ENCODE measurements at regions not wholly inside any gene's neighbourhood (a gene's known extent, or its start where the extent isn't known, plus 50 kb on each side); places are given as distances from the start of the nearest gene placed in this dataset.

- H3K4me3 ChIP-seq, result no peak overlapping the region
- TF ChIP-seq POLR2AphosphoS5 (IDR thresholded peaks at IDR 0.05), result peak in 1 of 3 donors; percentile 36
- no peak for TF ChIP-seq EP300 (IDR thresholded peaks at IDR 0.05)
- H3K27me3 ChIP-seq, result no peaks in the 10 kb centered on the region
- 9% methylated on average over 1 of the region's 1 CpG for WGBS
- no peaks in the 10 kb centered on the region for H3K9me3 ChIP-seq
- no peak for DNase-seq (ENCODE audit: low spot score in 2 of 2)
- H3K36me3 ChIP-seq, result no peaks in the 10 kb centered on the region
- H3K27ac ChIP-seq, result no peak overlapping the region
- peaks cover 10% of the 10 kb centered on the region for H3K4me1 ChIP-seq
These were observed 571.1 kb upstream of the ARGLU1 start for GRCh38 chr13:107139006-107139405.

- H3K27ac ChIP-seq, result no peak overlapping the region
- H3K36me3 ChIP-seq, result no peaks in the 10 kb centered on the region
- TF ChIP-seq POLR2A (IDR thresholded peaks at IDR 0.05), result no peak
- TF ChIP-seq POLR2AphosphoS5 (IDR thresholded peaks at IDR 0.05), result no peak
- TF ChIP-seq CTCF (IDR thresholded peaks at IDR 0.05), result no peak
- TF ChIP-seq EP300 (IDR thresholded peaks at IDR 0.05), result no peak
- WGBS, result 41% methylated on average over 1 of the region's 1 CpG
- H3K4me1 ChIP-seq, result peaks cover 10% of the 10 kb centered on the region
- H3K9me3 ChIP-seq, result no peaks in the 10 kb centered on the region
- H3K4me3 ChIP-seq, result no peak overlapping the region
- DNase-seq (ENCODE audit: low spot score in 2 of 2), result no peak
- no peaks in the 10 kb centered on the region for H3K27me3 ChIP-seq
These were observed 570.5 kb upstream of the ARGLU1 start for GRCh38 chr13:107138486-107138885.

GRCh38 chr13:107133950-107134349 lies 566.0 kb upstream of the ARGLU1 start:
- 82% methylated on average over 5 of the region's 5 CpGs for WGBS
- H3K9me3 ChIP-seq, result no peaks in the 10 kb centered on the region
- no peaks in the 10 kb centered on the region for H3K27me3 ChIP-seq
- no peak for TF ChIP-seq CTCF (IDR thresholded peaks at IDR 0.05)
- TF ChIP-seq EP300 (IDR thresholded peaks at IDR 0.05), result no peak
- no peak for TF ChIP-seq POLR2A (IDR thresholded peaks at IDR 0.05)
- no peak for TF ChIP-seq POLR2AphosphoS5 (IDR thresholded peaks at IDR 0.05)
- no peak overlapping the region for H3K4me3 ChIP-seq
- H3K4me1 ChIP-seq, result peaks cover 10% of the 10 kb centered on the region
- H3K36me3 ChIP-seq, result no peaks in the 10 kb centered on the region
- no peak for DNase-seq (ENCODE audit: low spot score in 2 of 2)
- H3K27ac ChIP-seq, result no peak overlapping the region

GRCh38 chr13:107130566-107130965 lies 562.6 kb upstream of the ARGLU1 start:
- no peak for TF ChIP-seq POLR2A (IDR thresholded peaks at IDR 0.05)
- TF ChIP-seq EP300 (IDR thresholded peaks at IDR 0.05), result no peak
- TF ChIP-seq CTCF (IDR thresholded peaks at IDR 0.05), result no peak
- TF ChIP-seq POLR2AphosphoS5 (IDR thresholded peaks at IDR 0.05), result no peak

GRCh38 chr13:107124730-107125129 lies 556.8 kb upstream of the ARGLU1 start:
- Histone ChIP-seq H3K4me3 (no peak overlapping the region), H3K27me3 (no peaks in the 10 kb centered on the region), H3K36me3 (no peaks in the 10 kb centered on the region), H3K27ac (no peak overlapping the region), H3K4me1 (no peaks in the 10 kb centered on the region), H3K9me3 (no peaks in the 10 kb centered on the region)
- 49% methylated on average over 5 of the region's 5 CpGs for whole genome bisulfite sequencing
- no peak for TF ChIP-seq EP300 (IDR thresholded peaks at IDR 0.05)
- TF ChIP-seq POLR2AphosphoS5 (IDR thresholded peaks at IDR 0.05), result no peak
- TF ChIP-seq POLR2A (IDR thresholded peaks at IDR 0.05), result no peak
- no peak for TF ChIP-seq CTCF (IDR thresholded peaks at IDR 0.05)
- no peak for DNase-seq (ENCODE audit: low spot score in 2 of 2)

More at GRCh38 chr13:107130566-107130965, 562.6 kb upstream of the ARGLU1 start:
- no peaks in the 10 kb centered on the region for H3K27me3 ChIP-seq
- no peaks in the 10 kb centered on the region for H3K4me1 ChIP-seq
- H3K36me3 ChIP-seq, result no peaks in the 10 kb centered on the region
- DNase-seq (ENCODE audit: low spot score in 2 of 2), result no peak
- H3K4me3 ChIP-seq, result no peak overlapping the region
- H3K9me3 ChIP-seq, result no peaks in the 10 kb centered on the region
- WGBS, result 85% methylated on average over 1 of the region's 1 CpG
- no peak overlapping the region for H3K27ac ChIP-seq

- DNase-seq (ENCODE audit: low spot score in 2 of 2), result no peak
- H3K4me3 ChIP-seq, result no peak overlapping the region
- TF ChIP-seq POLR2AphosphoS5 (IDR thresholded peaks at IDR 0.05), result no peak
- TF ChIP-seq CTCF (IDR thresholded peaks at IDR 0.05), result peak in 1 of 2 donors; percentile 55
- no peak overlapping the region for H3K27ac ChIP-seq
- WGBS, result 3% methylated on average over 2 of the region's 2 CpGs
- no peaks in the 10 kb centered on the region for H3K27me3 ChIP-seq
- no peaks in the 10 kb centered on the region for H3K9me3 ChIP-seq
- no peaks in the 10 kb centered on the region for H3K36me3 ChIP-seq
- H3K4me1 ChIP-seq, result no peaks in the 10 kb centered on the region
These were observed 556.3 kb upstream of the ARGLU1 start for GRCh38 chr13:107124129-107124718.
